ENCODE measurements at regions not wholly inside any gene's neighbourhood (a gene's known extent, or its start where the extent isn't known, plus 50 kb on each side); places are given as distances from the start of the nearest gene placed in this dataset.

DNA sequence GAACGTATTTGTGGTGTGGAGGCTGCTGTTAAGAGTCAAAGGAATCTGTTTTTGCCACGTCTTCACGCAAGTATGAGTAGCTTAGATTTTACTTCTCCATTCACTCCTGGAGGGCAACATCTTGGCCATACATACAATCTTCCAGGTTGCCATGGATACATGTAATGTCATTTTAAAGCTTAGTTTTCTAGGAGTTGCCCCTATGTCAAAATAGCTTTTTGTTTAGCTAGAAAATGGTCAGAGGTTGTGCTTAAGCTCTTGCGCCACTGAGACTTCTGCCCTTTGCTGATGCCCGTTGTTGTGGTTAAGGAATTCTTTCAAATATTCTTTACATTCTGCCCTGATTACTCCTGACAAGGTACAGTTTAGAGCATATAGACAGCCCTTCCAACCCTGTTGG lies 245.4 kb upstream of the TFPI start:
- H3K36me3 ChIP-seq, result no peaks in the 10 kb centered on the region
- peaks cover 11% of the 10 kb centered on the region for H3K9me3 ChIP-seq
- intact Hi-C loops (cut with DNase I), result no loop called here
- H3K4me1 ChIP-seq, result no peaks in the 10 kb centered on the region
- DNase-seq, result no peak
- no peak for ATAC-seq
- no peak overlapping the region for H3K27ac ChIP-seq
- TF ChIP-seq, protein P1, sequence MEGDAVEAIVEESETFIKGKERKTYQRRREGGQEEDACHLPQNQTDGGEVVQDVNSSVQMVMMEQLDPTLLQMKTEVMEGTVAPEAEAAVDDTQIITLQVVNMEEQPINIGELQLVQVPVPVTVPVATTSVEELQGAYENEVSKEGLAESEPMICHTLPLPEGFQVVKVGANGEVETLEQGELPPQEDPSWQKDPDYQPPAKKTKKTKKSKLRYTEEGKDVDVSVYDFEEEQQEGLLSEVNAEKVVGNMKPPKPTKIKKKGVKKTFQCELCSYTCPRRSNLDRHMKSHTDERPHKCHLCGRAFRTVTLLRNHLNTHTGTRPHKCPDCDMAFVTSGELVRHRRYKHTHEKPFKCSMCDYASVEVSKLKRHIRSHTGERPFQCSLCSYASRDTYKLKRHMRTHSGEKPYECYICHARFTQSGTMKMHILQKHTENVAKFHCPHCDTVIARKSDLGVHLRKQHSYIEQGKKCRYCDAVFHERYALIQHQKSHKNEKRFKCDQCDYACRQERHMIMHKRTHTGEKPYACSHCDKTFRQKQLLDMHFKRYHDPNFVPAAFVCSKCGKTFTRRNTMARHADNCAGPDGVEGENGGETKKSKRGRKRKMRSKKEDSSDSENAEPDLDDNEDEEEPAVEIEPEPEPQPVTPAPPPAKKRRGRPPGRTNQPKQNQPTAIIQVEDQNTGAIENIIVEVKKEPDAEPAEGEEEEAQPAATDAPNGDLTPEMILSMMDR (IDR thresholded peaks at IDR 0.05), result no peak
- H3K4me3 ChIP-seq, result no peak overlapping the region
- no peaks in the 10 kb centered on the region for H3K27me3 ChIP-seq

DNA sequence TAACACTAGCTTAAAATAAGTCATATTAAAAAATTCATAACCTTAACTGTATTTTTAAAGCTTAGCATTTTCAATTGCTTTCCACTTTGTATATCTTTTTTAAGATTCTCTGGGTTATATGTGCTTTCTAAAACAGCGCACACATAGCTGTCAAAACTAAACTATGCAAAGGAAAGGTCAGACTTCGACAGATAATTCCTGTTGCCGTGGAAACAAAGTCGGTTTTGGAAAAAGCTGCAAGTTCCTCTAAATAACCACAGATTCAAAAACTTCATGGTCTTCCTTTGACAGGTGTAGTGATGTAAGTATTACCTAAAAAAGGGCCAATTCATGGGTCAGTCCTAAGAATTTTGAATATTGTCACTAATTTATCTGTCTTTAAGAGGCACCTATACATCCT lies 249.6 kb upstream of the TFPI start:
- Histone ChIP-seq H3K27ac (no peak overlapping the region), H3K27me3 (no peaks in the 10 kb centered on the region), H3K4me1 (no peaks in the 10 kb centered on the region), H3K36me3 (no peaks in the 10 kb centered on the region), H3K4me3 (no peak overlapping the region), H3K9me3 (peaks cover 7% of the 10 kb centered on the region)
- ATAC-seq (no peak), DNase-seq (no peak)
- intact Hi-C loops (cut with DNase I), result no loop called here
- TF ChIP-seq, protein P1 (IDR thresholded peaks at IDR 0.05), result no peak

DNA sequence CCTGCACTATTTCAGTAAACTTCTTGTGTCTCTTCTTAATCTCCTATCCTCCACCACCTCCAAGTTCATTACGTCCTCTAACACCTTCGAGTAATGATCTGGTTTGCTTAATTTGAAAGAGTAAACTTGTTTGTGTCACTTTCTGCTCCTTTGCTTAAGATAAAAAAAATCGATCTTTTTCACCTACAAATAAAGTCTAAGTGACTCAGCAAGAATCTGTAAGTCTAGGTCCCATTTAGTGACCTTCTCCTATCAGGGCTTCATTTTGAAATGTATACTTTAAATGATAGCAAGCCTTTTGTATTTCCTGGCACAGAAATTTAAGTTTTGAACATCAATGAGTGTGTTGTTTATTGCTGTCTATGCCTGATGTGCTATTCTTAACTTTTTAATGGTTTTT lies 260.9 kb upstream of the TFPI start:
- TF ChIP-seq, protein P1 (IDR thresholded peaks at IDR 0.05), result no peak
- intact Hi-C loops (cut with DNase I), result no loop called here
- Histone ChIP-seq H3K4me1 (no peaks in the 10 kb centered on the region), H3K36me3 (no peaks in the 10 kb centered on the region), H3K4me3 (no peak overlapping the region), H3K27ac (no peak overlapping the region), H3K9me3 (no peaks in the 10 kb centered on the region), H3K27me3 (no peaks in the 10 kb centered on the region)
- no peak for DNase-seq
- no peak for ATAC-seq

DNA sequence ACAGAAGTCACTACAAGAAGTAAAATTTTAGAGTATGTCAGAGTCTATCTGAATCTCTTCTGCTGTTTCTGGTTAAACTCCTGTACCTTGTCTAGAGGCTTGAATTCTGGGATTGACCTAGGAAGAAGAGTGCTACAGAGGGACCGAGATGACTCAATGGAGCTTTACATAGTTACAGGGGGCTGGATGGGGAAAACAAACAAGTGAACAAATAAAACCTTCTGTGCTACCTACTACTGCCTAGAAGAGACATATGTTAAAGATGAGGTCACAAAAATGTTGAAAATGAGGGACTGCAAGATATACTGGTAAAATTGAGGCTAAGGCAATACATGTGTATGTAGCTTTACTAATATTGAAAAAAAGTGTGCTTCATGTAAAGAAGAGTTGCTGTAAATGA lies 265.4 kb upstream of the TFPI start:
- Histone ChIP-seq H3K27me3 (no peaks in the 10 kb centered on the region), H3K27ac (no peak overlapping the region), H3K36me3 (no peaks in the 10 kb centered on the region), H3K9me3 (no peaks in the 10 kb centered on the region), H3K4me3 (no peak overlapping the region), H3K4me1 (no peaks in the 10 kb centered on the region)
- DNase-seq (no peak), ATAC-seq (no peak)
- TF ChIP-seq, protein P1 (IDR thresholded peaks at IDR 0.05), result no peak
- intact Hi-C loops (cut with DNase I), result no loop called here

DNA sequence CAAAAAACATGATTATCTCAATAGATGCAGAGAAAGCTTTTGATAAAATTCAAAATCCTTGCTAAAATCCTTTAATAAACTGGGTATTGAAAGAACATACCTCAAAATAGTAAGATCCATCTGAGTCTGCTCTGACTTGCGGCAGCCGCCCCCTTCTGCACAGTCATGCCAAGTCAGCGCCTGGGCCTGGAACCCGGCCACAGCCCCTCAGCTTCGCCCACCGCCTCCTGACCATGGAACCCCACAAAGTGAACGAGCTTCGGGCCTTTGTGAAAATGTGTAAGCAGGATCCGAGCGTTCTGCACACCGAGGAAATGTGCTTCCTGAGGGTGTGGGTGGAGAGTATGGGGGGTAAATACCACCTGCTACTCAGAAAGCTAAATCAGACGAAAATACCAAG lies 270.9 kb upstream of the TFPI start:
- no peaks in the 10 kb centered on the region for H3K9me3 ChIP-seq
- no peaks in the 10 kb centered on the region for H3K4me1 ChIP-seq
- no peak overlapping the region for H3K4me3 ChIP-seq
- ATAC-seq (no peak), DNase-seq (no peak)
- no peaks in the 10 kb centered on the region for H3K27me3 ChIP-seq
- H3K36me3 ChIP-seq, result no peaks in the 10 kb centered on the region
- TF ChIP-seq, protein P1 (IDR thresholded peaks at IDR 0.05), result no peak
- no peak overlapping the region for H3K27ac ChIP-seq
- intact Hi-C loops (cut with DNase I), result no loop called here

DNA sequence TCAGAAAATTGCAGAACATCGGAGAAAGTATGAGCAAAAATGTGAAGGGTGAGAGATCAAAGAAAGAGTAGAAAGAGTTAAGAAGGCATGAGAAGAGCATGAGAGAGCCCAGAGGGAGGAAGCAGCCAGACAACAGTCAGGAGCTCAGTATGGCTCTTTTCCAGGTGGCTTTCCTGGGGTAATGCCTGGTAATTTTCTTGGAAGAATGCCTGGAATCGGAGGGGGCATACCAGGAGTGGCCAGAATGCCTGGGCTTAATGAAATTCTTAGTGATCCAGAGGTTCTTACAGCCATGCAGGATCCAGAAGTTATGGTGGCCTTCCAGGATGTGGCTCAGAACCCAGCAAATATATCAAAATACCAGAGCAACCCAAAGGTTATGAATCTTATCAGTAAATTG lies 271.8 kb upstream of the TFPI start:
- Histone ChIP-seq H3K9me3 (no peaks in the 10 kb centered on the region), H3K36me3 (no peaks in the 10 kb centered on the region), H3K27me3 (no peaks in the 10 kb centered on the region), H3K27ac (no peak overlapping the region), H3K4me3 (no peak overlapping the region), H3K4me1 (no peaks in the 10 kb centered on the region)
- TF ChIP-seq, protein P1 (IDR thresholded peaks at IDR 0.05), result no peak
- no peak for DNase-seq
- ATAC-seq, result no peak
- intact Hi-C loops (cut with DNase I), result no loop called here
